ENCODE measurements at regions not wholly inside any gene's neighbourhood (a gene's known extent, or its start where the extent isn't known, plus 50 kb on each side); places are given as distances from the start of the nearest gene placed in this dataset.

- Mint-ChIP-seq H3K4me3 (no peak overlapping the region), H3K27ac (no peak overlapping the region), H3K36me3 (peaks cover 12% of the 10 kb centered on the region), H3K4me1 (peaks cover 15% of the 10 kb centered on the region), H3K27me3 (ENCODE audit: low read depth) (no peaks in the 10 kb centered on the region), H3K9me3 (no peaks in the 10 kb centered on the region)
- TF ChIP-seq CTCF (IDR thresholded peaks at IDR 0.05; ENCODE audit: unreplicated experiment) = no peak
- DNase-seq (ENCODE audit: low spot score in 2 of 2, unreplicated experiment in 2 of 2) = no peak
Observed at GRCh38 chr12:124412646-124413015, 117.7 kb downstream of the RFLNA start.

GRCh38 chr12:124411953-124412645, 117.2 kb downstream of the RFLNA start:
- Mint-ChIP-seq H3K36me3 (peaks cover 10% of the 10 kb centered on the region), H3K4me1 (peaks cover 15% of the 10 kb centered on the region), H3K27ac (peak overlapping the region; percentile 50), H3K27me3 (ENCODE audit: low read depth) (no peaks in the 10 kb centered on the region), H3K4me3 (no peak overlapping the region), H3K9me3 (no peaks in the 10 kb centered on the region)
- DNase-seq (ENCODE audit: low spot score in 2 of 2, unreplicated experiment in 2 of 2) = no peak
- TF ChIP-seq CTCF (IDR thresholded peaks at IDR 0.05; ENCODE audit: unreplicated experiment) = no peak

GRCh38 chr12:124411281-124411878, 116.5 kb downstream of the RFLNA start:
- Mint-ChIP-seq H3K9me3 (no peaks in the 10 kb centered on the region), H3K4me1 (peaks cover 15% of the 10 kb centered on the region), H3K27me3 (ENCODE audit: low read depth) (no peaks in the 10 kb centered on the region), H3K36me3 (peaks cover 17% of the 10 kb centered on the region), H3K27ac (peak overlapping the region; percentile 87), H3K4me3 (no peak overlapping the region)
- no peak for TF ChIP-seq CTCF (IDR thresholded peaks at IDR 0.05; ENCODE audit: unreplicated experiment)
- DNase-seq (ENCODE audit: low spot score in 2 of 2, unreplicated experiment in 2 of 2) = no peak

GRCh38 chr12:124410354-124411175, 115.7 kb downstream of the RFLNA start:
- Mint-ChIP-seq H3K27me3 (ENCODE audit: low read depth) (no peaks in the 10 kb centered on the region), H3K27ac (peak overlapping the region; percentile 87), H3K4me3 (no peak overlapping the region), H3K4me1 (peaks cover 15% of the 10 kb centered on the region), H3K36me3 (peaks cover 18% of the 10 kb centered on the region), H3K9me3 (no peaks in the 10 kb centered on the region)
- no peak for TF ChIP-seq CTCF (IDR thresholded peaks at IDR 0.05; ENCODE audit: unreplicated experiment)
- no peak for DNase-seq (ENCODE audit: low spot score in 2 of 2, unreplicated experiment in 2 of 2)

- Mint-ChIP-seq H3K9me3 (no peaks in the 10 kb centered on the region), H3K36me3 (peaks cover 18% of the 10 kb centered on the region), H3K4me1 (peaks cover 23% of the 10 kb centered on the region), H3K27ac (no peak overlapping the region), H3K27me3 (ENCODE audit: low read depth) (no peaks in the 10 kb centered on the region), H3K4me3 (no peak overlapping the region)
- no peak for DNase-seq (ENCODE audit: low spot score in 2 of 2, unreplicated experiment in 2 of 2)
- TF ChIP-seq CTCF (IDR thresholded peaks at IDR 0.05; ENCODE audit: unreplicated experiment) = no peak
Observed at GRCh38 chr12:124408822-124409517, 114.1 kb downstream of the RFLNA start.
